Stimulated activated CD8-positive, alpha-beta memory T cell treated with anti-CD3 and anti-CD28 coated beads, Interleukin-2, amount 100 ng/mL, for 48 hours (primary cell): ENCODE measurements at regions not wholly inside any gene's neighbourhood (a gene's known extent, or its start where the extent isn't known, plus 50 kb on each side); places are given as distances from the start of the nearest gene placed in this dataset.

ENCODE experiments used
- DNase-seq, 2 donors: peaks; one replicate each; pipeline ENCODE4 v3.0.0-alpha.2; 2020; ENCODE audit warnings: low read depth in 2 of 2

- no peak for DNase-seq
Measured at GRCh38 chr18:44130376-44130942, 550.2 kb upstream of the SETBP1 start.

- no peak for DNase-seq
Measured at GRCh38 chr18:44133483-44133882, 547.2 kb upstream of the SETBP1 start.

DNA sequence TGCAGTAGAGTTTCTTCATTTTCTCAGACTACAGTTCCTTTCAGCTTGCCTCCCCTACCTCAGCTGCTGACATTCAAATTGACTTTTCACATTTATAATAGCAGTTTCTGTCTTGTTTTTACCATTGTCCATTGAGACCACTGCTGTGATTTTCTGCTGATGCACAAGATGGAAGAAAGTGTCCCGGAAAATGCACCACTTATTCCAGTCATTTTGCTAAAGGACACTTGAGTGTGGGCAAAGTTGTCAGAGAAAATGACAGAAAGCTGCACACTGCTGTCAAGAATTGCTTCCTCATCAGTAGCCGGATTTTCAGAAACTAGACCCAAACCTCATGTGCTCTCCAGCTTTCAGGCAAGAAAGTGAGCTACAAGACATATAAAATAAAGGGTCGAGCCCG, 546.2 kb upstream of the SETBP1 start:
- no peak for DNase-seq

GRCh38 chr18:44135741-44136140, 544.9 kb upstream of the SETBP1 start:
- DNase-seq = no peak

DNA sequence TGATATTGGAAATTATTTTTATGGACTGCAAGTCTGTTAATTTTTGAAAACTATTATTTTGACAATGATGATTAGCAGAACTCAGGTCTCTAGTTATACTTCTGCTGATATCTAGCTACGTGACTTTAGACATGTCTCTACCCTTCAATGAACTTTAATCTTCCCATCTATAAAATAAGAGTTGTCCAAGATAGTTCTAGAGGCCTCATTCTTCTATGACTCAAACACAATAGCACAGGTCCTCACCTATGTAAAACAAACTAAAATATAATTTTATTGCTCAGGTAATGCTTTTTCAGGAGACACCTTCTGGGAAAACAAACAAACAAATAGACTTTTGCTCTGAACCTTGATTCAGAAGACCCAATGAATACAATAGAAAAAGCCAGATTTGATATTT, 544.4 kb upstream of the SETBP1 start:
- no peak for DNase-seq

- DNase-seq = no peak
Measured at GRCh38 chr18:44143072-44143471, 537.6 kb upstream of the SETBP1 start.

GRCh38 chr18:44149706-44150105, 531.0 kb upstream of the SETBP1 start:
- DNase-seq = no peak

- no peak for DNase-seq
Measured at GRCh38 chr18:44153981-44154380, 526.7 kb upstream of the SETBP1 start.

- no peak for DNase-seq
Measured at GRCh38 chr18:44156126-44156525, 524.6 kb upstream of the SETBP1 start.

- DNase-seq = no peak
Measured at GRCh38 chr18:44156776-44157335, 523.8 kb upstream of the SETBP1 start.

DNA sequence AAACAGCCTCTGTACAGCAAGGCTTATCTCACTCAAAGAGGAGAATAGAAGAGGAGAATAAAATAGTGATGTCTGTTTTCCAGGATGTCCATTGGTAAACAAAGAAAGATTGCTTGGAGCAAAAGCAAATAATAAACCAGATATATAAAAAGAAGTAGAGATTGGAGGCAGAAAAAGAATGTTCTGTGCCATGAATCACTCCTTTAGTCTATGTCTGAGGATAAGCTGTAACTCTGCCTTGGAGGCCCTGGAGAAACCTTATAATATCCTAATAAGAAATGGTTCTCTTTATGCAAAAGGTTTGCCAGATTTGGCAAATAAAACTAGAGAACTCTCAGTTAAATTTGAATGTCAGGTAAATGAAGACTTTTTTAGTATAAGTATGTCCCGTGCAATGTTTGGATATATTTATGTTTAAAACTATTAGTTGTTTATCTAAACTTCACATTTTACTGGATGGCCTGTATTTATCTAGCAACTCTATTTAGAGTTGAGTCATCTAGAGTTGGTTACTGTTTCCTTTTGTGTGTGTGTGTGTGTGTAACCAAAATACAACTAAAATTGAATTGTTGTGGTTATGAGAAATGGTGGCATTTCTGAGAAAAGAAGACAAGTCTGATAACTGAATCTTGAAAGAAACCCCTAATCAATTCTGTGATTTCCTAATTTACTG, 510.3 kb upstream of the SETBP1 start:
- no peak for DNase-seq

DNA sequence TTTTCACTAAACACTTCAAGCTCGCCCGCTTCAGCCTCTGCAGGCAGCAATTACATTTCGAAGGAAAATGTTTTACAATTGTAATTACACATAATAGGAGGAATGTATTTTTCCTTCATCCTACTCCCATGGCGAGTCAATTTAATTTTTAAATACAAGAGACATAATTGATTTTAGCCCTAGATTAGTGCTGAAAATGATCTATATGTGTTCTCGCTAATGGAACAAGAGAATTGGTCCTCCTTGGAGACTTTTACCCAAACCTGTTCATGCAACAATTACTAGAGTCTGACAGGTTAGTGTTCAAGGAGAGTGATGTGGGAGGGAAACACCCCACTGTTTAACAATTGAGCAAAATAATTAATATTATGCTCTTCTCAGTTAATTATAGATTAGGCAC, 509.4 kb upstream of the SETBP1 start:
- no peak for DNase-seq

DNA sequence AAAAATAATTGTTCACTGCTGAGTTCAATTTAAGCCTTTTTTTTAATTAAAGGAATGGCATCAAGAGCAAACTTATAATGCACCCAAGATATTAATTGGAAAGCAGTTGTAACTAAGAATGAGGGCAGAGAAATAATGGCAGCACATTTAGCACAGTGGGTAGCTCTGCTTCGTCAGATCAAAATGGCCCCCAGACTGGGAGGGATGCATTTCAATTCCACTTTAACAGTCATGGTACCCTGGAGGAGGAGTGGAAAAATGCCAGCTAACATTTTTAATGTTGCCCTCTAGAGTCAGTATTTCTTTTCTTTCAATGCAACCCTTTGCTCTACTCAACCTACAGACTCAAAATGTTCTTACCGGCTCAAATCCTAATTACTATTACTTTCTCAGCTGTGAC, 504.8 kb upstream of the SETBP1 start:
- no peak for DNase-seq

- DNase-seq = no peak
Measured at GRCh38 chr18:44178476-44178875, 502.2 kb upstream of the SETBP1 start.

- no peak for DNase-seq
Measured at GRCh38 chr18:44179693-44180092, 501.0 kb upstream of the SETBP1 start.

DNA sequence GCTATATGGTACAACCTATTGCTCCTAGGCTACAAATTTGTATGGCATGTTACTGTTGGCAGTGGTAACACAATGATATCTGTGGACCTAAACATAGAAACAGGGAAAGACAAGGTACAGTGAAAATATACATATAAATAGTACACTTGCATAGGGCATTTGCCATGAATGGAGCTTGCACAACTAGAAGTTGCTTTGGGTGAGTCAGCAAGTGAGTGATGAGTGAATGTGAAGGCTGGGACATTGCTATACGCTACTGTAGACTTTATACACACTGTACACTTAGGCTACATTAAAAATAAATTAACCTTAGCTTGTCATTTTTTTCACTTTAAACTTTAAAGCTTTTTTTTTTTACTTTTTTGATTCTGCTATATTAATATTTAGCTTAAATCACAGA, 500.0 kb upstream of the SETBP1 start:
- DNase-seq = no peak

DNA sequence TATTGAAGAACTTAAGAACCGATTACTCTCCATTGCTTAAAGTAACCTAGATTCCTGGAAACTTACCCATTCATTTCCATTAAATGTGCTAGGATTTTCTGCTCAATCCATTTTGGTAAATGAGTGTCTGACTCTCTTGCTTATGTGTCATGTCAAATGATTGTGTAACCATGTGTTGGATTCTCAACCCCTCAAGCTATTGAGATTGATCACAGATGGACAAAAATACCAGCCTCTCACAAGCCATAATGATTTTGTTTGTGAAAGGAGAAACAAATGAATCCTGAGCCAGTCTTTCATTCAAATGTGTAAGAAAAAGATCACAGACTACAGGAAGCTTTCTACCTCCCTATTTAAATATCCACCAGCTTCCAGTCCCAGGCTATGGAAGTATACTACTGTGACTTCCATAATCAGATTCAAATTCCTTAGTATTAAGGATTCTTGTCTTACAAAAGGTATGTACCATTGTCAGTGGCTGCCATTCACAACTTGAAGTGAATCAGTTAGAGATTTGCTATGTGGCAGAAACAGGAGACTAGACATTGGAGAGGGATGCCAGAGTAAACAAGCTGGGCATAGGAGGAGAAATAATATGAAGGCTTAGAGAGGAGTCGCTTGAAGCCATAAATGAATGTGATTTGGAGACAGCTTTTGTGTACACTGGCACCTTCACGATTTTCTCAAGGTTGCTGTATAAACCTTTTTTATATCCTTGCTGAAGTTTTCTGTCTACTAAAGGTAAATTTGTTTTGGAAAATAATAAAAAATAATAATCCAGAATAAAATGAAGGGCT, 498.5 kb upstream of the SETBP1 start:
- DNase-seq = no peak

DNA sequence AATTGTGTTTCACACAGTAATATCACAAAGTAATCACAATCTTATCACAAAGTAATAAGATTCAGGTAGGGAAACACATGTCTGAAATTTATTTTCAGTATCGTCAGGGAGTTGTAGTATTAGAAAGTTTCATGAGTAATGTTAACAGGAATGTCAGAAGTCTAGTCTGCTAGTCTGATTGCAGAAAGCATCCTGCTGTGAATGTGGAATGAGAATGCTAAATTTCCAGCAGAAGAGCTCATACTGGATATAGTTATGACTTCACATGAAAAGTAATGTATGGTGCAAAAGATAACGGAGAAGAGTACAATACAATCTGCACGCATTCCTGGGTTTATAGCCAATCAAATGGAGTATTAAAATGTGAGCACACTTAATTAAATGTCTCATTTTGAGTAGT, 494.7 kb upstream of the SETBP1 start:
- DNase-seq = no peak

GRCh38 chr18:44187090-44187489, 493.6 kb upstream of the SETBP1 start:
- no peak for DNase-seq

GRCh38 chr18:44195394-44196140, 485.1 kb upstream of the SETBP1 start:
- no peak for DNase-seq

DNA sequence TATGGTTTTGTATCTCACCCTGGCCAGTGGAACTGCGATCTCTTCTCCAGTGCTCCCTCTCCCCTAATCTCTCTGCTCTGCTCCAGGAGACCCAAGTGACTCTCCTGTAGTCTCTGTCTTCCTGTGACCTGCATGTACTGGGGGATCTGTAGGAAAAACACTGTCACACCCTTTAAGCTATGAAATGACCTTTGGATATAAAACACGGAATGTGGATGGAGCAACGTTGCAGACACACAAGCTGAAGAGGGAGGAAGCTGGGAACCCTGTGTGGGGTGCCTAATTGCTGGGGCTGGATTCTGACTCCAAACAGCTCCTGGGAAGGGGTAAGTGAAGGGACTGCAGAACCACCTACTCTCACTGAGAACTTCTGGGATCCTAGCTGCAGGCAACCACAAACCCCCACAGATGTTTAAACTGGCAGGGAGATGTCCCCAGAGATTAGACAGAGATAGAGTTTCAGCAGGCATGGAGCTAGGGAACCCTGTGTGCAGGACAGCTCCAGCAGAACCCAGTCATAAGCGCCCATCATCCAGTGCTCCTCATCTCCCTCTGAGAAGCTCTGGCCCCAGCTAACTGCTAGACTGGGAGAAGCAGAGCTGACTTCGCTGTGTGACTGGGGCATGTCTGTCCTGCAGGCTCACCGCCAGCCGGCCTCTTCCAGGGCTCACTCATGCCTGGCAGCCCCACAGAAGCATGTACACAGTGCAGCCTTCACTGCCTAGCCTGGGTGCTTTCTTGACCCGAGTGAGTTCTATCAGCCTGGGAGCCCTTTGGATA, 482.7 kb upstream of the SETBP1 start:
- DNase-seq = no peak
